ENCODE measurements at regions not wholly inside any gene's neighbourhood (a gene's known extent, or its start where the extent isn't known, plus 50 kb on each side); places are given as distances from the start of the nearest gene placed in this dataset.
"Not testable (repeated sequence)": the region's sequence is repeated elsewhere in the genome, so short reads cannot be mapped to it uniquely, and the experiment has no call there.

DNA sequence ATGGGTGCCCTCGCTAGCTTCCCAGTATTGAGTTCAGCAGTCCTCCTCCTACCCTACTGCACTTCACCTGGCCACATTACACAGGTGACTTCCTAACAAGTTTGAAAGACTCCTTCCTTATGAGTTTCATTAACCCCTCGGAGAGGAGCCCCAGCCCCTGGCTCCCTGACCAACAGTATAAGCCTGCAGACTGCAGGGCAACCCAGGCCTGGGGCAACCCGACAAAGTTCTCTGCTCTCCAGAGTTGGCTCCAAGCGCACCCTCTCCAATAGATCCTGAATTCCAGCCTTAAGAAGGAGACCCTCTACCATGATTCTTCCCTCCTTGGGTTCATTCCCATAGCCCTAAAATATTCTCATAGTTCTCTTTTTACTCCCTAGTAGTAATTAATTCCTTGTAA is 1162.8 kb upstream of the TMEFF2 start:
- Histone ChIP-seq H3K4me3 (ENCODE audit: control extremely low read depth in 1 of 5, extremely low read depth in 1 of 5, insufficient read depth in 1 of 5, low read depth in 2 of 5, low read length in 4 of 5) (no peak overlapping the region), H2AFZ (ENCODE audit: insufficient read depth, low read depth, low read length, poor library complexity, severe bottlenecking) (no peak overlapping the region), H3K9ac (ENCODE audit: low read length) (no peak overlapping the region), H3K79me2 (ENCODE audit: control insufficient read depth, insufficient read depth, low read length) (no peaks in the 10 kb centered on the region), H3K27me3 (replicated peaks in 1 of 4; ENCODE audit: control extremely low read depth in 1 of 4, control insufficient read depth in 3 of 4, insufficient read depth in 4 of 4, low read length in 3 of 4) (no peaks in the 10 kb centered on the region), H3K9me3 (ENCODE audit: control extremely low read depth in 1 of 3, control insufficient read depth in 2 of 3, insufficient read depth in 1 of 3, low read length in 2 of 3) (no peaks in the 10 kb centered on the region), H3K4me1 (ENCODE audit: control insufficient read depth in 2 of 2, insufficient read depth in 2 of 2, low read length in 2 of 2) (no peaks in the 10 kb centered on the region), H3K4me2 (replicated peaks; ENCODE audit: low read depth, low read length, poor library complexity, severe bottlenecking) (no peak overlapping the region), H3K27ac (ENCODE audit: low read length in 2 of 2) (no peak overlapping the region), H3K36me3 (replicated peaks in 1 of 2; ENCODE audit: control extremely low read depth in 1 of 2, control insufficient read depth in 1 of 2, extremely low read depth in 1 of 2, insufficient read depth in 2 of 2, low read length in 1 of 2) (no peaks in the 10 kb centered on the region), H4K20me1 (ENCODE audit: control insufficient read depth, insufficient read depth, low read length, poor library complexity, severe bottlenecking) (no peaks in the 10 kb centered on the region)
- ChIA-PET CTCF (no interaction called here), POLR2A (no interaction called here)
- no peak overlapping the region for H3K27ac Mint-ChIP-seq
- ATAC-seq (ENCODE audit: low read depth) (no peak), DNase-seq (no peak)
- no peak overlapping the region for H3K4me3 Mint-ChIP-seq
- intact Hi-C loops (cut with micrococcal nuclease): no loop called here
- 91% methylated on average over 3 of the region's 4 CpGs for WGBS (ENCODE audit: insufficient coverage)
- no peaks in the 10 kb centered on the region for H3K9me3 Mint-ChIP-seq (ENCODE audit: insufficient read depth)
- TF ChIP-seq EZH2 (IDR thresholded peaks at IDR 0.05; ENCODE audit: borderline replicate concordance, insufficient read depth, low read depth, low read length, poor library complexity, severe bottlenecking): no peak
- TF ChIP-seq, protein P1, sequence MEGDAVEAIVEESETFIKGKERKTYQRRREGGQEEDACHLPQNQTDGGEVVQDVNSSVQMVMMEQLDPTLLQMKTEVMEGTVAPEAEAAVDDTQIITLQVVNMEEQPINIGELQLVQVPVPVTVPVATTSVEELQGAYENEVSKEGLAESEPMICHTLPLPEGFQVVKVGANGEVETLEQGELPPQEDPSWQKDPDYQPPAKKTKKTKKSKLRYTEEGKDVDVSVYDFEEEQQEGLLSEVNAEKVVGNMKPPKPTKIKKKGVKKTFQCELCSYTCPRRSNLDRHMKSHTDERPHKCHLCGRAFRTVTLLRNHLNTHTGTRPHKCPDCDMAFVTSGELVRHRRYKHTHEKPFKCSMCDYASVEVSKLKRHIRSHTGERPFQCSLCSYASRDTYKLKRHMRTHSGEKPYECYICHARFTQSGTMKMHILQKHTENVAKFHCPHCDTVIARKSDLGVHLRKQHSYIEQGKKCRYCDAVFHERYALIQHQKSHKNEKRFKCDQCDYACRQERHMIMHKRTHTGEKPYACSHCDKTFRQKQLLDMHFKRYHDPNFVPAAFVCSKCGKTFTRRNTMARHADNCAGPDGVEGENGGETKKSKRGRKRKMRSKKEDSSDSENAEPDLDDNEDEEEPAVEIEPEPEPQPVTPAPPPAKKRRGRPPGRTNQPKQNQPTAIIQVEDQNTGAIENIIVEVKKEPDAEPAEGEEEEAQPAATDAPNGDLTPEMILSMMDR (IDR thresholded peaks at IDR 0.05): no peak
- no peaks in the 10 kb centered on the region for H3K27me3 Mint-ChIP-seq
- H3K4me1 Mint-ChIP-seq: no peaks in the 10 kb centered on the region

DNA sequence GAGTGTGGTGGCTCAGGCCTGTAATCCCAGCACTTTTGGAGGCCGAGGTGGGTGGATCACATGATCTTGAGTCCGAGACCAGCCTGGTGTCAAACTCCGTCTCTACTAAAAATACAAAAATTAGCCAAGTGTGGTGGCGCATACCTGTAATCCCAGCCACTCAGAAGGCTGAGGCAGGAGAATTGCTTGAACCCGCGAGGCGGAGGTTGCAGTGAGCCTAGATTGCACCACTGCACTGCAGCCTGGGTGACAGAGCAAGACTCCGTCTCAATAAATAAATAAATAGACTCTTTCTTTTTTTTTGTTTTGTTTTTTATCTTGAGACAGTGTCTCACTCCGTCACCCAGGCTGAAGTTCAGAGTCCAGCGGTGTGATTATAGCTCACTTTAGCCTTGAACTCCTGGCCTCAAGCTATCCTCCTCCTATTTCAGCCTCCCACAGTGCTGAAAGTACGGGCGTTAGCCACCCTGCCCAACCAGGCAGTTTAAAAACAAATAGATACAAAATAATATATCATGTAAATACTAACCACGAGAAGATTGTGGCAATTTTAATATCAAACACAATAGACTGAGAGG is 1158.0 kb upstream of the TMEFF2 start:
- H2AFZ ChIP-seq (ENCODE audit: insufficient read depth, low read depth, low read length, poor library complexity, severe bottlenecking); H3K4me1 ChIP-seq (ENCODE audit: control insufficient read depth in 2 of 2, insufficient read depth in 2 of 2, low read length in 2 of 2); H4K20me1 ChIP-seq (ENCODE audit: control insufficient read depth, insufficient read depth, low read length, poor library complexity, severe bottlenecking); intact Hi-C loops (cut with micrococcal nuclease); CTCF ChIA-PET; POLR2A ChIA-PET; H3K27me3 ChIP-seq (replicated peaks in 1 of 4; ENCODE audit: control extremely low read depth in 1 of 4, control insufficient read depth in 3 of 4, insufficient read depth in 4 of 4, low read length in 3 of 4); ATAC-seq (ENCODE audit: low read depth); H3K4me3 Mint-ChIP-seq; H3K9me3 Mint-ChIP-seq (ENCODE audit: insufficient read depth); H3K4me3 ChIP-seq (ENCODE audit: control extremely low read depth in 1 of 5, extremely low read depth in 1 of 5, insufficient read depth in 1 of 5, low read depth in 2 of 5, low read length in 4 of 5); H3K4me2 ChIP-seq (replicated peaks; ENCODE audit: low read depth, low read length, poor library complexity, severe bottlenecking); H3K27ac Mint-ChIP-seq; H3K27me3 Mint-ChIP-seq; H3K9ac ChIP-seq (ENCODE audit: low read length); H3K4me1 Mint-ChIP-seq; H3K36me3 ChIP-seq (replicated peaks in 1 of 2; ENCODE audit: control extremely low read depth in 1 of 2, control insufficient read depth in 1 of 2, extremely low read depth in 1 of 2, insufficient read depth in 2 of 2, low read length in 1 of 2); H3K27ac ChIP-seq (ENCODE audit: low read length in 2 of 2); DNase-seq; H3K9me3 ChIP-seq (ENCODE audit: control extremely low read depth in 1 of 3, control insufficient read depth in 2 of 3, insufficient read depth in 1 of 3, low read length in 2 of 3); H3K79me2 ChIP-seq (ENCODE audit: control insufficient read depth, insufficient read depth, low read length): not testable (repeated sequence)
- 100% methylated on average over 4 of the region's 13 CpGs for WGBS (ENCODE audit: insufficient coverage)

All from B cell (primary cell).